ENCODE measurements at regions not wholly inside any gene's neighbourhood (a gene's known extent, or its start where the extent isn't known, plus 50 kb on each side); places are given as distances from the start of the nearest gene placed in this dataset.

GRCh38 chr1:82907313-82907712 lies 1091.6 kb downstream of the TTLL7 start:
- TF ChIP-seq CTCF (IDR thresholded peaks at IDR 0.05) (no peak), EP300 (IDR thresholded peaks at IDR 0.05) (no peak), POLR2A (IDR thresholded peaks at IDR 0.05) (no peak), POLR2AphosphoS5 (IDR thresholded peaks at IDR 0.05) (no peak)

Measured in suprapubic skin (tissue), 4 donors.